ENCODE measurements at regions not wholly inside any gene's neighbourhood (a gene's known extent, or its start where the extent isn't known, plus 50 kb on each side); places are given as distances from the start of the nearest gene placed in this dataset.

DNA sequence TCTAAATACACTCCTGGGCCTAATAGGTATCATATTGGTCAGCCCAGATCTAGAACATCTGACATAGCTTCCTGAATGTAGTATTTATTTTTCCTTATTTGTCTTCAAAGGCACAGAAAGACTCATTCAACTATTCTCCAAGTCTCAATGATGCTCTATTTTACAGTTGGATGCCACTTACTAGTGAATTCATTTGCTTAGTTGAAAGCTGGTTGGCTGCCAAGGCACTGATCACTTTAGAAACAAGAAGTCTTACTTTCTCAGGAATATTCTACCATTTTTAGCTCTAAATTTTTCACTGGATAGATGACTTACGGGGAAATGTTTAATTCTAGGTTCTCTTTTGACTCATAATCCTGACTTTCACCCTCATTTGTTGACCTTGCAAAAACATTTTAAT lies 863.4 kb downstream of the SORCS1 start:
- no peaks in the 10 kb centered on the region for H3K36me3 ChIP-seq (replicated peaks; ENCODE audit: insufficient read depth, low read length)
- no peaks in the 10 kb centered on the region for H3K4me1 ChIP-seq (ENCODE audit: low read length)
- no peak overlapping the region for H3K27ac ChIP-seq (ENCODE audit: low read length)
- TF ChIP-seq, protein P1, sequence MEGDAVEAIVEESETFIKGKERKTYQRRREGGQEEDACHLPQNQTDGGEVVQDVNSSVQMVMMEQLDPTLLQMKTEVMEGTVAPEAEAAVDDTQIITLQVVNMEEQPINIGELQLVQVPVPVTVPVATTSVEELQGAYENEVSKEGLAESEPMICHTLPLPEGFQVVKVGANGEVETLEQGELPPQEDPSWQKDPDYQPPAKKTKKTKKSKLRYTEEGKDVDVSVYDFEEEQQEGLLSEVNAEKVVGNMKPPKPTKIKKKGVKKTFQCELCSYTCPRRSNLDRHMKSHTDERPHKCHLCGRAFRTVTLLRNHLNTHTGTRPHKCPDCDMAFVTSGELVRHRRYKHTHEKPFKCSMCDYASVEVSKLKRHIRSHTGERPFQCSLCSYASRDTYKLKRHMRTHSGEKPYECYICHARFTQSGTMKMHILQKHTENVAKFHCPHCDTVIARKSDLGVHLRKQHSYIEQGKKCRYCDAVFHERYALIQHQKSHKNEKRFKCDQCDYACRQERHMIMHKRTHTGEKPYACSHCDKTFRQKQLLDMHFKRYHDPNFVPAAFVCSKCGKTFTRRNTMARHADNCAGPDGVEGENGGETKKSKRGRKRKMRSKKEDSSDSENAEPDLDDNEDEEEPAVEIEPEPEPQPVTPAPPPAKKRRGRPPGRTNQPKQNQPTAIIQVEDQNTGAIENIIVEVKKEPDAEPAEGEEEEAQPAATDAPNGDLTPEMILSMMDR (IDR thresholded peaks at IDR 0.05; ENCODE audit: low read length) = no peak
- TF ChIP-seq EZH2phosphoT487 (IDR thresholded peaks at IDR 0.05; ENCODE audit: low read length) (no peak), EZH2 (optimal IDR thresholded peaks at IDR 0.05; ENCODE audit: low read depth, low read length) (no peak)
- no peak overlapping the region for H3K4me2 ChIP-seq (ENCODE audit: low read depth, low read length)
- H4K20me1 ChIP-seq (ENCODE audit: insufficient read depth, low read length) = no peaks in the 10 kb centered on the region
- H2AFZ ChIP-seq (ENCODE audit: low read length) = no peak overlapping the region
- no peak overlapping the region for H3K4me3 ChIP-seq (ENCODE audit: low read length)
- no peaks in the 10 kb centered on the region for H3F3A ChIP-seq (ENCODE audit: insufficient read depth, low read length)
- H3K9ac ChIP-seq (ENCODE audit: low read length) = no peak overlapping the region
- no peaks in the 10 kb centered on the region for H3K79me2 ChIP-seq (ENCODE audit: low read length)
- H3K9me3 ChIP-seq (replicated peaks; ENCODE audit: insufficient read depth, low read length) = no peaks in the 10 kb centered on the region
- no peaks in the 10 kb centered on the region for H3K27me3 ChIP-seq (replicated peaks; ENCODE audit: insufficient read depth, low read length)
- no peaks in the 10 kb centered on the region for H3K9me2 ChIP-seq (replicated peaks; ENCODE audit: insufficient read depth, low read length)
- no peak for DNase-seq

DNA sequence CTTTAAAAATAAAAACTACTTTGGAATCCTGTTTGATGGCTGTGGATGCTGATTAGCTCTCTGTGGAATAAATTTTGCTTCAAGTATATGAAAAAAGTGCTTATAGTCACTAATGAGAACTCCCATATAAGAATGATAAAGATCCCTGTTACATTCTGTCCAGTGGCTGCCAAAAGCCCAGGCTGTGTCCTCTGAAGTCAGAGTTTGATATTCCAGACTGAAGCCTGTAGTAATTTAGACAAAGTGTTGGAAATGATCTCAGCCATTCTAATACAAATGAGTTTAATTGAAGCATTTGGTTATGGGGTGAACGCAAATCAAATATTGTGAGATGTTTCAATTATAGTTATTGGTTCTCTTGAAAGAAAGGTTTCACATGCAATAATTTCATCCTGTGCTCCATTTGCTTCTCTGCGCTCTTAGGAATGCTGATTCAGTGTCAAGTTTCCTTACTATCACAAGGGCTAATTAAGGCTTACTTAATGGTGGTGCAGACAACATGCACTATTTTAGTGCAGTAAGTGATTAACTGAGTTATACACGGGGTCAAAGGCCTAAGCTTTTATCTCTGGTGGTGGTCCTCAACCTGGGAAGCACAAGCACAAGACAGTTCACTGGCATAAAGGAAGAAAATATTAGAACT lies 867.6 kb downstream of the SORCS1 start:
- no peaks in the 10 kb centered on the region for H3K27me3 ChIP-seq (replicated peaks; ENCODE audit: insufficient read depth, low read length)
- no peak for DNase-seq
- H4K20me1 ChIP-seq (ENCODE audit: insufficient read depth, low read length) = no peaks in the 10 kb centered on the region
- no peaks in the 10 kb centered on the region for H3K79me2 ChIP-seq (ENCODE audit: low read length)
- H3K9me3 ChIP-seq (replicated peaks; ENCODE audit: insufficient read depth, low read length) = no peaks in the 10 kb centered on the region
- H3K4me3 ChIP-seq (ENCODE audit: low read length) = no peak overlapping the region
- H3K9me2 ChIP-seq (replicated peaks; ENCODE audit: insufficient read depth, low read length) = no peaks in the 10 kb centered on the region
- no peak overlapping the region for H2AFZ ChIP-seq (ENCODE audit: low read length)
- no peak overlapping the region for H3K4me2 ChIP-seq (ENCODE audit: low read depth, low read length)
- no peak overlapping the region for H3K27ac ChIP-seq (ENCODE audit: low read length)
- no peaks in the 10 kb centered on the region for H3F3A ChIP-seq (ENCODE audit: insufficient read depth, low read length)
- no peak overlapping the region for H3K9ac ChIP-seq (ENCODE audit: low read length)
- no peaks in the 10 kb centered on the region for H3K4me1 ChIP-seq (ENCODE audit: low read length)
- no peaks in the 10 kb centered on the region for H3K36me3 ChIP-seq (replicated peaks; ENCODE audit: insufficient read depth, low read length)
- TF ChIP-seq, protein P1 (IDR thresholded peaks at IDR 0.05; ENCODE audit: low read length) = no peak
- TF ChIP-seq EZH2phosphoT487 (IDR thresholded peaks at IDR 0.05; ENCODE audit: low read length) (no peak), EZH2 (optimal IDR thresholded peaks at IDR 0.05; ENCODE audit: low read depth, low read length) (no peak)

DNA sequence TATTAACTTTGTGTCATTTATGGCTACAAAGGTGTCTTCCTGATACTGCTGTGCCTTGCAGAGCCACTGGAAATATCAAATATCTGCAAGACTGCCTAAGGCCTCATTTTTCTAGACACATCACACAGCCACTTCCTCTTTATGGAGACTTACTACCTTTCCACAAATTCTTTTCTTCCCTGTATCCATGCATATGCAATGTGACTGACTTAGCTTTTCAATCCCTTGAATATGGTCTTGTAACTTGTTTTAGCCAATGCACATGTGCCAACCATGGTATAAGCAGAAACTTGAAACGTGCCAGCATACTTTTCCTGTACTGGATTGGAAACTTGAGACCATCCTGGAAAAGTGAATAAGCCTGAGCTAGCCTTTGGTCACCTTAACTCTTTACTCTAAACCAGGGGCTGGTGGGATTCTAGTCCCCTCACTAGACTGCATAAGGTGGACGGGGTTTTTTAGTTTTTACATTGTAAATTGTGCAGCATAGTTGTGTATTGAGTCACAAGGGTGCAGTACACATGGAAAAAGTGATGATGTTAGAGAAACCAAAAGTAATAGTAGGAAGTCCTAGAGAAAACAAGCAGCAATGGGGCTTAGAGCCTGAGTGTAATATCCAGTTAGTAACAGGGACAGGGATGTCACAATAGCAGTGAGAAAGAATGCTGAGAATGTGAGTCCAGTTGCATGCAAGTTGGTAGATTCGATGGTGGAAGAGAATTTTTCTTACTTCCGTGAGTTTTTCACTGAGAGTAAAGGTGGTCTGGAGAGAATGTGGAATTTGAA lies 879.5 kb downstream of the SORCS1 start:
- H3F3A ChIP-seq (ENCODE audit: insufficient read depth, low read length) = no peaks in the 10 kb centered on the region
- no peak overlapping the region for H2AFZ ChIP-seq (ENCODE audit: low read length)

More for the DNA sequence above, 879.5 kb downstream of the SORCS1 start:
- TF ChIP-seq, protein P1 (IDR thresholded peaks at IDR 0.05; ENCODE audit: low read length) = no peak
- Histone ChIP-seq H3K9ac (ENCODE audit: low read length) (no peak overlapping the region), H3K4me2 (ENCODE audit: low read depth, low read length) (no peak overlapping the region), H3K4me1 (ENCODE audit: low read length) (no peaks in the 10 kb centered on the region), H3K9me3 (replicated peaks; ENCODE audit: insufficient read depth, low read length) (no peaks in the 10 kb centered on the region), H3K9me2 (replicated peaks; ENCODE audit: insufficient read depth, low read length) (no peaks in the 10 kb centered on the region), H3K36me3 (replicated peaks; ENCODE audit: insufficient read depth, low read length) (no peaks in the 10 kb centered on the region), H3K4me3 (ENCODE audit: low read length) (no peak overlapping the region), H3K27ac (ENCODE audit: low read length) (no peak overlapping the region), H3K27me3 (replicated peaks; ENCODE audit: insufficient read depth, low read length) (no peaks in the 10 kb centered on the region), H4K20me1 (ENCODE audit: insufficient read depth, low read length) (no peaks in the 10 kb centered on the region), H3K79me2 (ENCODE audit: low read length) (no peaks in the 10 kb centered on the region)
- no peak for DNase-seq

All from MM.1S (cell line).